ENCODE measurements at regions not wholly inside any gene's neighbourhood (a gene's known extent, or its start where the extent isn't known, plus 50 kb on each side); places are given as distances from the start of the nearest gene placed in this dataset.

DNA sequence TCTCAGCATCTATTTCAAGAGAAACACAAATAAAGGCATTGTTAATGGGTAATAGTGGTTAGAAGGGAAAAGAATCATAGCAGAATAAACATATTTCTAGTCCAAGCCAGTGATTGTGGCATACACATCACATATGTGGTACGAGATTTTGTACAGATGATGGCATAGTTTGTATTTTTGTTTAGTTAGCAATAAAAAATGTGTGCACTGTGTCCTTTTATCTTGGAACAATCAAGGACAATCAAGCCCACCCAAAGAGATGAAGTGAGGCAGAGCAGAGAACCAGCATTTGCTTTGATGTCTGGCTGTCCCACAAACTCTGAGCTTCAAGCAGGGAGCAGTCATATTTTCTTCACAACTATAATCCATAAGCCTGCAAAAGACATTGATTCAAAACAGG is 256.5 kb upstream of the CHD6 start:
- TF ChIP-seq, protein P1, sequence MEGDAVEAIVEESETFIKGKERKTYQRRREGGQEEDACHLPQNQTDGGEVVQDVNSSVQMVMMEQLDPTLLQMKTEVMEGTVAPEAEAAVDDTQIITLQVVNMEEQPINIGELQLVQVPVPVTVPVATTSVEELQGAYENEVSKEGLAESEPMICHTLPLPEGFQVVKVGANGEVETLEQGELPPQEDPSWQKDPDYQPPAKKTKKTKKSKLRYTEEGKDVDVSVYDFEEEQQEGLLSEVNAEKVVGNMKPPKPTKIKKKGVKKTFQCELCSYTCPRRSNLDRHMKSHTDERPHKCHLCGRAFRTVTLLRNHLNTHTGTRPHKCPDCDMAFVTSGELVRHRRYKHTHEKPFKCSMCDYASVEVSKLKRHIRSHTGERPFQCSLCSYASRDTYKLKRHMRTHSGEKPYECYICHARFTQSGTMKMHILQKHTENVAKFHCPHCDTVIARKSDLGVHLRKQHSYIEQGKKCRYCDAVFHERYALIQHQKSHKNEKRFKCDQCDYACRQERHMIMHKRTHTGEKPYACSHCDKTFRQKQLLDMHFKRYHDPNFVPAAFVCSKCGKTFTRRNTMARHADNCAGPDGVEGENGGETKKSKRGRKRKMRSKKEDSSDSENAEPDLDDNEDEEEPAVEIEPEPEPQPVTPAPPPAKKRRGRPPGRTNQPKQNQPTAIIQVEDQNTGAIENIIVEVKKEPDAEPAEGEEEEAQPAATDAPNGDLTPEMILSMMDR (IDR thresholded peaks at IDR 0.05): no peak
- TF ChIP-seq EP300 (IDR thresholded peaks at IDR 0.05; ENCODE audit: low read depth) (no peak), POLR2A (IDR thresholded peaks at IDR 0.05) (no peak), POLR2AphosphoS5 (IDR thresholded peaks at IDR 0.05) (no peak)
